ENCODE measurements at regions not wholly inside any gene's neighbourhood (a gene's known extent, or its start where the extent isn't known, plus 50 kb on each side); places are given as distances from the start of the nearest gene placed in this dataset.
"Not testable (repeated sequence)": the region's sequence is repeated elsewhere in the genome, so short reads cannot be mapped to it uniquely, and the experiment has no call there.

- H3K36me3 ChIP-seq (ENCODE audit: low read depth); H3K4me1 ChIP-seq (replicated peaks; ENCODE audit: insufficient read depth); H3K9me2 ChIP-seq (ENCODE audit: insufficient read depth); BruUV-seq (replicated peaks); H3K4me3 ChIP-seq; H3K27me3 ChIP-seq (ENCODE audit: insufficient read depth, low read depth); POLR2A ChIA-PET (ENCODE audit: unreplicated experiment); H3K4me2 ChIP-seq; H3F3A ChIP-seq (ENCODE audit: insufficient read depth, low read depth); H3K79me2 ChIP-seq (ENCODE audit: low read depth); DNase-seq; H2AFZ ChIP-seq; H4K20me1 ChIP-seq (ENCODE audit: insufficient read depth); H3K27ac ChIP-seq; intact Hi-C loops (cut with micrococcal nuclease; ENCODE audit: unreplicated experiment); CTCF ChIA-PET; H3K9me3 ChIP-seq (ENCODE audit: insufficient read depth, low read depth): not testable (repeated sequence)
Measured at GRCh38 chrX:35221391-35221790, 278.8 kb downstream of the FAM47B start.

GRCh38 chrX:35244088-35244741 is 301.6 kb downstream of the FAM47B start:
- Histone ChIP-seq H3K9me3 (ENCODE audit: insufficient read depth, low read depth) (no peaks in the 10 kb centered on the region), H3K4me2 (no peak overlapping the region), H3K27me3 (ENCODE audit: insufficient read depth, low read depth) (no peaks in the 10 kb centered on the region), H3K79me2 (ENCODE audit: low read depth) (no peaks in the 10 kb centered on the region), H2AFZ (no peak overlapping the region), H4K20me1 (ENCODE audit: insufficient read depth) (no peaks in the 10 kb centered on the region), H3F3A (ENCODE audit: insufficient read depth, low read depth) (no peaks in the 10 kb centered on the region), H3K4me3 (no peak overlapping the region), H3K4me1 (replicated peaks; ENCODE audit: insufficient read depth) (no peaks in the 10 kb centered on the region), H3K9me2 (ENCODE audit: insufficient read depth) (no peaks in the 10 kb centered on the region), H3K36me3 (ENCODE audit: low read depth) (no peaks in the 10 kb centered on the region), H3K27ac (no peak overlapping the region)
- intact Hi-C loops (cut with micrococcal nuclease; ENCODE audit: unreplicated experiment) = no loop called here
- no peak for TF ChIP-seq CTCF (conservative IDR thresholded peaks at IDR 0.05)
- no peak for TF ChIP-seq EZH2 (IDR thresholded peaks at IDR 0.05; ENCODE audit: low read depth)
- ChIA-PET POLR2A (ENCODE audit: unreplicated experiment) (no interaction called here), CTCF (no interaction called here)
- no peak for DNase-seq
- no TSS peak for BruUV-seq (replicated peaks)

DNA sequence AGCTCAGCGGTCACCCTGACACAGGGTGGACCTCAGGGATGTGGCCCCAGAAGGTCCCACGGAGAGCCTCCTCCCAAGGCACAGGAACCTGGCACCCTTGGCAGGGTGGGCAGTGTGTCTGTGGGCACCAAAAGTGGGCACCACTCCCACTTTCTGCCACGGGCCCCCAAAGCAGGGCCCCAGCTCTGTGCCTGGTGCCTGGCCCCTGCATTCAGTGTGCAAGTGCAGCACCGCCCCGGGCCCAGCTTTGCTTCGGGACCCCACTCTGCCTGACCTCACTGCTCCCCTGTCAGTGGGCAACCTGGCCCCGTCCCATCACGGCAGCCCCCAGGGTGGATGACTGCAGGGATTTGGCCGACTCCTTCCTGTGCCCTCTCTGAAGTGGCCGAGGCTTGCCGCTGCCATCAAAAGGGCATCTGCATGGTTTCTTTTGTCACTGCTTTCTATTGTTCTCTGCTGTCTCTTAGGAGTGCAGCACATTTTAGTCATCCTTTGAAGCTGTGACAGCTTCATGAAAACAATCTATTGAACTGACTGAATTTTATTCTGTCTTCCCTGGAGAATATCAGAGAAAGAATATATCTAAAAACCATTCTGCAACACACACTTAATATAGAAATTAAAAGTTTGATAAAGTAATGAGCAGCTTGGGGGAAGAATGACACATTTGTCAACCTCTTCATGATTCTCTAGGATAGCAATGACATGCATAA is 302.4 kb downstream of the FAM47B start:
- ChIA-PET CTCF (no interaction called here), POLR2A (ENCODE audit: unreplicated experiment) (no interaction called here)
- BruUV-seq (replicated peaks) = no TSS peak
- no peaks in the 10 kb centered on the region for H3K9me3 ChIP-seq (ENCODE audit: insufficient read depth, low read depth)
- no peak overlapping the region for H3K4me2 ChIP-seq
- no peak overlapping the region for H3K4me3 ChIP-seq
- TF ChIP-seq CTCF (conservative IDR thresholded peaks at IDR 0.05) = no peak
- no peak for TF ChIP-seq EZH2 (IDR thresholded peaks at IDR 0.05; ENCODE audit: low read depth)
- DNase-seq = no peak
- no peaks in the 10 kb centered on the region for H3K36me3 ChIP-seq (ENCODE audit: low read depth)
- no peak overlapping the region for H2AFZ ChIP-seq
- intact Hi-C loops (cut with micrococcal nuclease; ENCODE audit: unreplicated experiment) = no loop called here
- no peaks in the 10 kb centered on the region for H3K79me2 ChIP-seq (ENCODE audit: low read depth)
- H4K20me1 ChIP-seq (ENCODE audit: insufficient read depth) = no peaks in the 10 kb centered on the region
- H3K4me1 ChIP-seq (replicated peaks; ENCODE audit: insufficient read depth) = no peaks in the 10 kb centered on the region
- no peaks in the 10 kb centered on the region for H3K9me2 ChIP-seq (ENCODE audit: insufficient read depth)
- no peaks in the 10 kb centered on the region for H3K27me3 ChIP-seq (ENCODE audit: insufficient read depth, low read depth)
- H3F3A ChIP-seq (ENCODE audit: insufficient read depth, low read depth) = no peaks in the 10 kb centered on the region
- no peak overlapping the region for H3K27ac ChIP-seq

GRCh38 chrX:35251226-35251625 is 308.6 kb downstream of the FAM47B start:
- Histone ChIP-seq H3K36me3 (ENCODE audit: low read depth) (no peaks in the 10 kb centered on the region), H3F3A (ENCODE audit: insufficient read depth, low read depth) (no peaks in the 10 kb centered on the region), H3K4me3 (no peak overlapping the region), H3K4me2 (no peak overlapping the region), H4K20me1 (ENCODE audit: insufficient read depth) (no peaks in the 10 kb centered on the region), H3K4me1 (replicated peaks; ENCODE audit: insufficient read depth) (no peaks in the 10 kb centered on the region), H3K9me3 (ENCODE audit: insufficient read depth, low read depth) (no peaks in the 10 kb centered on the region), H2AFZ (no peak overlapping the region), H3K27ac (no peak overlapping the region), H3K9me2 (ENCODE audit: insufficient read depth) (no peaks in the 10 kb centered on the region), H3K79me2 (ENCODE audit: low read depth) (no peaks in the 10 kb centered on the region), H3K27me3 (ENCODE audit: insufficient read depth, low read depth) (no peaks in the 10 kb centered on the region)
- no TSS peak for BruUV-seq (replicated peaks)
- intact Hi-C loops (cut with micrococcal nuclease; ENCODE audit: unreplicated experiment) = no loop called here
- CTCF ChIA-PET = no interaction called here
- POLR2A ChIA-PET (ENCODE audit: unreplicated experiment) = no interaction called here
- TF ChIP-seq CTCF (conservative IDR thresholded peaks at IDR 0.05) (no peak), EZH2 (IDR thresholded peaks at IDR 0.05; ENCODE audit: low read depth) (no peak)
- no peak for DNase-seq
